Right lung (tissue), 2 donors: ENCODE measurements at regions not wholly inside any gene's neighbourhood (a gene's known extent, or its start where the extent isn't known, plus 50 kb on each side); places are given as distances from the start of the nearest gene placed in this dataset.

Experiments
- DNase-seq, 2 donors: peaks; one replicate each; pipeline ENCODE4 v3.0.0-alpha.2; 2013

DNA sequence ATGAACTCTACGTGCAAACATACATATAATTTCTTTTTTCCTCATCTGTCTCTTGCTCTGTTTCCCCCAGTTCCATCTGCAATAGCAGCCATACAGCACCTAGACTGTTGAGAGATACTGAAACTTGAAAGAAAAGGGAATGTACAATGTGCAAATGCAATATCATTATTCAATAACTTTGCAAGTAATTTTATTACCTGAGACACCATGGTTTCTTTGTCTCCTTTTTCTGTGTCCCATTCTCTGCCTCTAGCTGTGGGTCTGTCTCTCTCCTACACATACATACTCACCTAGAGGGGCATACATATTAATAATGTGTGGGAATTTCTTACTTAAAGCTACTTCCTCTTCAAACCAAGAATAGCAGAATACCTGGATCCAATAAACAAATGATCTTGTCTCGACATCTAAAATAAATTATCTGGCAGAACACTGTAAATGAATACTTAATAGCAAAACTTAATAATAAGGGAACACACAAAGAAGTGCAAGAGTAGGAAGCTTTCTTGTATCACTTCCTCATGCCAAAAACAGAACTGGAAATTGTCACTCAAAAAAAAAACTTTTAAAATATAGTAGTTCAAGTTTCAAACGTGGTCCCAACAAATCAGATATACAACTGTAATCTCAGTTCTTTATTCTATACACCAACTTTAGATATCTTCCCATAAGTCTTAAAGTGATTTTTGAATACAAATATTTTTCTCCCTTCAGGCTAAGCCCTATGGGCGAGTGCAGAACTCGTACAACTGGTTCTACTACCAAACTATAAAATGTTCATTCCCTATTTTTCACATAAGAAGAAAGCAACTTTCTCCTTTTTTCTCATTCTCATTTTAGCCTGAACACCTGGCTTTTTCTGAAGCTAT, 194.6 kb downstream of the NRIP1 start:
- DNase-seq, result no peak

DNA sequence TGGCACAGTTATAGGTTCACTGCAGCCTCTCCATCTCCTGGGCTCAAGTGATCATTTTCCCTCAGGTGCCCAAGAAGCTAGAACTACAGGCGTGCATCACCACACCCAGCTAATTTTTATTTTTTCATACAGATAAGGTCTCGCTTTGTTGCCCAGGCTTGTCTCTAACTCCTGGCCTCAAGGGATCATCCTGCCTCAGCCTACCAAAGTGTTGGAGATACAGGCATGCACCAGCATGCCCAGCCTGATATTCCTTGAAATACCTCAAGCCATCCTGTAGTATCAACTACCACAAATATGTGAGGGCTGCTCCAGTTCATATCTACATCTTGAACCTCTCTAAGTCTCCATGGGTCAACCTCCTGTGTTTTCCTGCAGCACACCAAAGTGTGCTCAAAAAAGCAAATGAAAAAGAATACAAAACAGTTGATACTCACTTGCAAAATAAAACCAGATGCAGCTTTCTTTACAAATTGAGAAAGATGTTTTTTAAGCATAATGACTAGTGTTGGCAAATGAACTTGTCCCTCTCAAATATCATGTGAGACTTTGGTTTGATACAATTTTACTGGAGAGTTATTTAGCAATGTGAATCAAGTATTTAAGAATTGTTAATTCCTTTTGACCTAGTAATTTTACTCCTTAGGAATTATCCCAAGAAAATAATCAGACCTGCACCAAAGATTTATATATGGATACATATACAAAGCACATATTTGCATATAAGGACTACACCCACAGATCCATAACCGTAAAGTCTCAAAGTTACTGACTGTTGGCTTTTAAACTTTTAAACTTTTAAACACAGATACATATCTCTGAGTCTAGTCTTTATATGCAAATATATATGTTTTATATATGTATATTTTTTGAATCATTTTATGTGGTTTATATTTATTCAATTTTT, 197.7 kb downstream of the NRIP1 start:
- DNase-seq, result no peak

DNA sequence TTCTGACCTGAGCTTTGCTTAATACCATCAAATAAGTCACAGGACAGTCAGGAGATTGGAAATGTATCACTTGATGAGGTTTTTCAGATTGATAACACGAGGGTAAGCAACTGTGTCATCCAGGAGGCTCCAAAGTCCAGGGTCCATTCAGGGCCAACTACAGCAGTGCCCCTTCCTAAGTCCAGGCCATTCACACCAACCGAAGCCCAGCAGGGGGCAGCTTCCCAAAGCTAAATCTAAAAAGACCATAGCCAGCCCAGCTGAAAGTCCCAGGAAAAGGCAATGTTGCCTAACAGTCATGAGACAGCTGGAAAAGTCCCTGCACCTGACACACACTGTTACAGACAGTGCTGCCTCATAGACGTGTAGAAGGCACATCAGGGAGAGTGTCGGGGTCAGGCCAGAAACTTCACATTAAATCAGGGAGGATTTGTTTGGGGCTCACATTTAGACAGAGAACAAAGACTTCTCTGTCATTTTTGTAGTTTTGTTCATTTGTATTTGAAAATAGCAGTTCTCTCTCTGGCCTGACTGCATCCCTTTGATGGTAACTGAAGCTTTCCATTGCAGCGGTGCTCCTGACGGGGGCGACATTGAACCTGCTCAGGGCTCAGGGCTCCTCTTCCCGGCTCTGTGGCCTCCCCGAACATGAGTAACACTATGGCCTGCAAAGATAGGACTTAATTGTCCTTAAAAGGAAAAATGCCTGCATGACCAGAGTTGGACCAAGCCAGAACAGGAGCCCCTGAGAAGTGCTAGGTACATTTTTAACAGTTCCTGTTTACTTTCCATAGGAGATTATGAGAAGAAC, 200.4 kb downstream of the NRIP1 start:
- DNase-seq, result no peak

DNA sequence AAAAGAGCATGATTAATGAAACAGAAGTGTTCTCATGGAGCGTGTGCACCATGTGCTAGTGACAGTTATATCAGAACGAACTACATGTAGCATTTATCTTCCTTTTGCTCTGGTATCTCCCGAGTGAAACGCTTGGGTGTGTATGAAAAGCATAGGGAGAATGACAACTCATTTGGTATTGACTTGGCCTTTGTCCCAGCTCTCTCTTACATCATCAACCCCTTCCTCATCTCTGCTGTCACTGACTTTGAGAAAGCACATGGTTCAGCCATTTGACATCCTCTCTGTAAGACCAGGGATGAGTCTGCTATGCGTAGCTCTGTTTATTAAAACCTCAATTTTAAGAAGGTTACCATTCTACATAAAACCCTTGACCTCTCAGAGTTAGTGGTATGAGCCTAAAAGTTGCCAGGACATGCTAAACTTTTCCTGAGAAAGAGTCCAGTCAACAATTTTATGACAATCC, 201.0 kb downstream of the NRIP1 start:
- no peak for DNase-seq

DNA sequence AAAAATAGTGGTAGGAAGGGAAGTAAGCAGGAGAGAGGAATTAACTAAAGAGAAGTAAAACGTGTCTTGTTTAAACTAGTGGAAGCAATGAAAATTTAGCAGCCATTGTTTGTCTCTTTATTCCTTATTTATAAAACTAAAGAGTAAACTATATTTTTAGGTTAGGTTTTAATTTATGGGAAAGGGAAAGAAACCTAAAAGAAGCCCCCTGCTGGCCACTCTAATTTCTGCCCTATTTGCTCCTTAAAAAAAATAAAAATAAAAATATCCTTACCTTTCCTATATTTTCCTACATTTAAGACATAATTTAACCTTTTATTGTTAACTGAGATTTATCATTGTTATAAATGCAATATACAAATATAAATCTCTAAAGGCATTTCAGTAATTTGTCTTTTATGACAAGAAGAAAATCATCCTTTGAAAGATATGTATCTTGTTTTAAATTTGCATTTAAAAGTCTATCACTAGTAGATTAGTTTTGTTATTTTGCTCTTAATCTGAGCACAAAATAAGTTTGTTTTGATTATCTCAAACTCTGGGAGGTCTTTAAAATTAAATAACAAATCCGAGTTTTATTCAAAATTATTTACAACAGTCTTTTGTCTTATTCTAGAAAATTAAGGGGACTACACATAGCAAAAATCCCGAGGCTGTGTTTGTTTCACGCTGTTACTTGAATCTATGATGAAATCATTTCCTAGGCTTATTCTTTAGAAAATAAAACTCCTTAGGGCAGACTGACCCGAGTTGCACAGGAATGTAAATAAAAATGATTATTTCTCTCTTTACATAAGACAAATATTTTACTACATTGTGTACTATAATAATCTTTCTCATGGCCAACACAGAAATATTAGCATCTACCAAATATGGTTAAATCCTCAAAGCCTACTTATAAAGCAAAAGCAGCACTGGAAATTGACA, 201.7 kb downstream of the NRIP1 start:
- DNase-seq, result no peak

DNA sequence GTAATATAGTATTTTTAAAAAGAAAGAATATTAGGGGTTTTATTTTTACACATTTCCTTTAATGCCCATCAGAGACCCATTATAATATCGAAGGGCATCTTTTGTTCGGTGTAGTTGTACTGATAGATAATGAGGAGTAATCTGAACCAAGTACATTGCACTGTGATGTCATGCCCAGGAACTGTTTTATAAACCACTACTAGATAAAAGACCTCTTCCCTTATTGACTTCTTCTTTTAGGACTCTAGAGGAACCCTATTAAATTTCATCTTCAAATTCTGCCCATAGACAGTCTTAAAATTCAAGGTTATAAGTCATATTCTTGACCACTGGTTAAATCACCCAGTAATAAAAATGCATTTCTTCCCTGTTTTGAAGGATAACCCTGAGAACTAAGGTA, 206.5 kb downstream of the NRIP1 start:
- DNase-seq, result no peak

DNA sequence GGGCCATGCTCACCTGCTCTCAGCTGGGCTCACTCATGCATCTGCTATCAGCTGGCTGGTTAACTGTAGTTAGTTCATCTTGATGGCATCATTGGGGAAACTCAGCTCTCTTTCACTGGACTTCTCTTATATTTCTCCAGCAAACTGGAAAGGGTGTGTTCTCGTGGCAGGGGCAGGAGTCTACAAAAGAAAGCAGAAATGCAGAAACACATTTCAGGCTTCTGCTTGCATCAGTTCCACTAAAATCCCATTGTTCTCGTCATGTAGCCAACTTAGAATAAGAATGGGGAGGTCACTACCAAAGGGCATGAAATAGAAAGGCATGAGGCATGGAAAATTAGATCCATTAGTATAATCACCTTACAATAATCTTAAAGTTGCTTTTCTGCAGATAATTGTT, 207.3 kb downstream of the NRIP1 start:
- no peak for DNase-seq

DNA sequence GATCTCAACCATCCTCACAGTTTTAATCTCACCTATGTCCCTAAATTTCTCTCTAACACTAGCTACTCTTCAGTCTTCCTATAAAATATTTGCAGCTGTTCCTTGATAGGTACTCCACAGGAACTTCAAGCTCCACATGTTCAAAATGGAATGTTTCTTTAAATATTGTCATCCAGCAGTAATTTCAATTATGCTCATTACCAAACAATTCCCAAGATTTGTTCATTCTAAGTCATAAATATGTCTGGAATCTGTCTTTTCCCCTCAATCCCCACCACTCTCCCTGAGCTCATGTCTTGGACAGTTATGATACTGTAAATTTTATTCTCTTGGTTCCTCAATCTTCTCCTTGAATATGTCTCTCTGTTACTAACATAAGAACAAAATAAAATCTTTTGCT, 214.4 kb downstream of the NRIP1 start:
- no peak for DNase-seq

DNA sequence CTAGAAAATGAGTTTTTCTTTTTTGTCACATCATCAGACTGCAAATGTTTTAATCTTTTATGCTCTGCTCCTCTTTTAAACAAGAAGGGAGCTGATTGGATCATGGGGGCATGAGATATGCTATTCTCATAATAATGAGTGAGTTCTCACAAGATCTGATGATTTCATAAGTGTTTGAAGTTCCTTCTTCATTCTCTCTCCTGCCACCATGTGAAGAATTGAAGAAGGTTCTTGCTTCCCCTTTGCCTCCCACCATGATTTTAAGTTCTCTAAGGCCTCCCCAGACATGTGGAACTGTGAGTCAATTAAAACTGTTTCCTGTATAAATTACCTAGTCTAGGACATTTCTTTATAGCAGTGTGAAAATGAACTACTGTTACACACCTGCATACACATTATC, 218.2 kb downstream of the NRIP1 start:
- no peak for DNase-seq

DNA sequence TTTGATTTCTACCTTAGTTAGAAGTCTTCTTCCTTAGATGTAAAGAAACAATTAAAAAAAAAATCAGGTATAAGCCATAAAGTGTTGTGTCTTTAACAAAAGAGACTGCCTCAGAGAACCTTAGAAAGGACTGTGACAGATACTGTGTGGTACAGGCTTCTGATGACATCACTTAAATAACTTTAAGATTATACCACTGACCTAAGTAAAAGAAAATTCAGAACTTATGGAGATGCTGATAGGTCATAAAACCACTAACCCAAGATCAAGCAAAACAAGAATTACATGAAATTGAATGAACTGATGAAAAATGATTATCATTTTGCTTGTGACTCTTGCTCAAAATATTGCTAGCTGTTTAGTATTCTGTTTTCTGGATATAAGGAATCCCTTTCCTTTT, 220.8 kb downstream of the NRIP1 start:
- DNase-seq, result no peak

DNA sequence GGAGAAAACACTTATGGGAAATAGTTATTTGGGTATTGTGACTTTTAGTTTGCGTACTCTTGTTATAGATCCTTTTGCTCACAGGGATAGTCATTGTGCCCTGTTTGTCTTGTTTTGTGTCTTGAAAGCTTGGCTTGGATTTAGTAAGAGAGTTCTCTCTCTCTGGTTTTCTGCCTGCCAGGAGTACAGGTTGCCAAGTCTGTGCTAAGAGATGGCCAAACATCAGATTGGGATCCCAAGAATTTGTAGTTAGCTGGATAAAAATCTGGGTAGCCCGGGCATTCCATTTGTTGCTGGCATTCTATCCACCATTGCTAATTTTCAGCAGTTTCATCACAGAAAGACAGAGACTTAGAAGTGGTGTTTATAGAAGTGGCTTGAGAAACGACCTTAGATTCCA, 222.2 kb downstream of the NRIP1 start:
- no peak for DNase-seq

DNA sequence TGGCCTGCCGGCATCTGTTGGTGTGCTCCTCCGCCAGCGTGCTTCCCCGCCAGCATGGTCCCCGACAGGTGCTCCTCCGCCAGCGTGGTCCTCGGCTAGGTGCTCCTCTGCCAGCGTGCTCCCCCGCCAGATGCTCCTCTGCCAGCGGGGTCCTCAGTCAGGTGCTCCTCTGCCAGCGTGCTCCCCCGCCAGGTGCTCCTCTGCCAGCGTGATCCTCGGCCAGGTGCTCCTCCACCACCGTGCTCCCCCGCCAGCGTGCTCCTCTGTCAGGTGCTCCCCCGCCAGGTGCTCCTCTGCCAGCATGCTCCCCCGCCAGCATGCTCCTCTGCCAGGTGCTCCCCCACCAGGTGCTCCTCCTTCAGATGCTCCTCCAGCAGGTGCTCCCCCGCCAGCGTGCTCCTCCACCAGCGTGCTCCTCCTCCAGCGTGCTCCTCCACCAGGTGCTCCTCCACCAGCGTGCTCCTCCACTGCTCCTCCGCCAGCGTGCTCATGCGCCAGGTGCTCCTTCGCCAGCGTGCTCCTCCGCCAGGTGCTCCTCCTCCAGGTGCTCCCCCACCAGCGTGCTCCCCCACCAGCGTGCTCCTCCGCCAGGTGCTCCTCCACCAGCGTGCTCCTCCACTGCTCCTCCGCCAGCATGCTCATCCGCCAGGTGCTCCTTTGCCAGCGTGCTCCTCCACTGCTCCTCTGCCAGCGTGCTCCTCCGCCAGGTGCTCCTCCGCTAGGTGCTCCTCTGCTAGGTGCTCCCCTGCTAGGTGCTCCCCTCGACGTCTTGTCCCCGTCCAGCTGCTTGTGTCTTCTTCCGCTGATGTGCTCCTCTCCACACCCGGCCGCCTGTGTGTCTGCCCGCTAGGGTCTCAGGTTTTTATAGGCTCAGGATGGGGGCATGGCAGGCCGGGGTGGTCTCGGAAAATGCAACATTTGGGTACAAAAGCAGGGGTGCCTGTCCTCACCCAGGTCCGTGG, 223.0 kb downstream of the NRIP1 start:
- DNase-seq, result no peak

DNA sequence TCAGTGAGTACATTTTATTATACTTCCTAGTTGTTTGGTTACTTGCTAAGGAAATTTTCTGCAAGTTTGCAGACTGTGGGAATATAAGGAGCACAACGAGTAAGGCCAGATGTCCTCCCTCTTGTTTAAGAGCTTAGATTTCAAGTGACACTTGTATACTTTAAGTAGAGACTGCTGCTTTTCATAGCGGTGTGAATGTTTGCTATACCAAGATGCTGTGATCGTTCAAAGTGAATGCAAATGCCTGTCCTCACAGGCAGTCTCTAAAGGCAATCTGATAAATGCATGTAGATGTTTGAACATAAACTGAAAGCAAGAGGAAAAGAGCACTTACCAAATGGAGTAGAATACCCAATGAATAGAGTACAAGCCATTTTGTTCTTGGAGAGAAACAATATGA, 226.4 kb downstream of the NRIP1 start:
- no peak for DNase-seq

DNA sequence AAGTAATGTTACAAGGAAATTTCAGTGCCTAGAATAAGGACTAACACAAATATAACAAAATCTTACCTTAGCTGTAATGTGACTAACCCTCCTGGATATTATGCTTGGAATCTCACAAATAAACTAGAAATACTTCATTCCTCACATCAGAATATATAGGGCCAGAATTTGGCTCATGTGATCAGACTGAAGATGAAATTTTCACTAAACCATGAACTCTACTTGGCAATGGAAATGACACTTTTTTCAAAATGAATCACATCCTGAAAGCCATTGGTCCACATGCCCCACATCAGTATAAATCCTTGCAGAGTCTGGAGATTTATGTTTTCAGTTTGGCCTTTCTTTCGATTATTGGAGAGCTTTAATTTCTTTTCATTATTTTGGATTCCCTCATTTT, 227.8 kb downstream of the NRIP1 start:
- DNase-seq, result no peak

DNA sequence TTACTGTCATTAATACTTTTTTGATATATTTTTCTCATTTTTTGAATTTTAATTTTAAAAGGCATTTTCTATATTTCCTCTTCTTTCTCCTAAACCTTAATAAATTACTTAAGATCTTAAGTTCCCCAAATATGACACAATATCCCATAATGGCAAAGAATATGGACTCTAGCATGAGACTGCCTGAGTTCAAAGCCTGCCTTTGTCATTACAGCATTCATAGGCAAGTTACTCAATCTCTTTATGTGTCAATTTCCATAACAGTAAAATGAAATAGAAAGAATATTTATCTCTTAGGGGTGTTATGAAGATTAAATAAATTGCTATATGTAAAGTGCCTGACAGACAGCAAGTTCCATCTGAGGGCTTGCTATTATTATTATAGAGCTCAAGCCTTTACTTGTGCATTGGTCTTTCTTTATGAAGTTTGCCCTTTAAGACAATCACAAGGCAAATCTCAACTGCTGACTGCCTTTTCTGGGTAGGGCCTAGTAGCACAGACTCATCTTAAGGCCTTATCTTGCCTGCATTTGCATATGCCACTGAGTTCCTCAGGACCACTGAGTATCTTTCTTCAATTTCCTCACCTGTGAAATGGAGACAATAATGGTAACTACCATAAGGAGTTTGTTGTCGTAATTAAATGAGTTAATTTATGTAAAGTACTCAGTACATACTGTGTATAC, 231.0 kb downstream of the NRIP1 start:
- DNase-seq, result no peak

DNA sequence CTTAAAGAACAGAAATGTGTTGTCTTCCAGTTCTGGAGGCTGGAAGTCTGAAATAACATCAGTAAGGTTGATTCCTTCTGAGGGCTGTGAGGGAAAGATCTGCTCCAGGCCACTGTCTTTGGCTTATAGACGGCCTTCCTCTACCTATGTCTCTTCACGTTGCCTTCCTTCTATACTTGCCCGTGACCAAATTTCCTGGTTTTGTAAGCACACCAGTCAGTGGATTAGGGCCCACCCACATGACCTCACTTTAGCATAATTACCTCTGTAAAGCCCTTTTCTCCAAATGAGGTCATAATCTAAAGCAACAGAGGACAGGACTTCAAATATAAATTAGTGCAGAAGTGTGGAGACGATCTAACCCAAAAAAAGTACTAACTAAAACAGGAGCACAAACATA, 231.6 kb downstream of the NRIP1 start:
- no peak for DNase-seq

DNA sequence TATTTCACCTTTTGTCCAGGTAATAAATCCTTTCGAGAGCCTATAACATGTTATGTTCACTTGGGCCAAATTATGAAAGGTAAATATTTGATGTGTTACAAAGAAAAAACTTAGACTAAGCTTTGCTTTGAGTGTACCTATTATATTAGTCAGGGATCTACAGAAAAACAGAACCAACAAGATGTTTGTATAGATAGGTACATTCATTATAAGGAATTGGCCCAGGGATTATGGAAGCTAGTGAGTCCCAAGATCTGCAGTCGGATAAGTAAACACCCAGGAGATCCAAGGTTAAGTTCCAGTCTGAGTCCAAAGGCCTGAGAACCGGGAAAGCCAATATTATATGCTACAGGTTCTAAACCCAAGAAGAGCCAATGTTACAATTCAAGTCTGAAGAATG, 234.5 kb downstream of the NRIP1 start:
- no peak for DNase-seq

DNA sequence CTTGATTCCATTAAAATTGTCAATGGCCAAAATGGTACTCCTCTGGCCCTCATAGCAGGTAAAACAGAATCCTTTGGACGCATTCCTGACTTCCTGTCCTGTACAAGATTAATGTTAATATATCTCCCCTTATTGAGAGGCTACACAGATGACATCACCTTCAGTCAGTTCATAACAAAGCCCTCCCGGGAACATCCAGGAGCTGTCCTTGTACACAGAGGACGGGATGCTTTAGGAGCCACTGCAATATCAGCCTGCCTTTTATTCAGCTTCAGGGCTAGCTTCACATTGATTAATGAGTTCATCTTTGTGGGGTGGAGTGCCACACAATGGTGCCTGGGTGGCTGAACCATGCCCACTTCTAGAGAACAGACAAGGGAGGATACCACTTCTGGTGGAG, 235.1 kb downstream of the NRIP1 start:
- DNase-seq, result no peak

DNA sequence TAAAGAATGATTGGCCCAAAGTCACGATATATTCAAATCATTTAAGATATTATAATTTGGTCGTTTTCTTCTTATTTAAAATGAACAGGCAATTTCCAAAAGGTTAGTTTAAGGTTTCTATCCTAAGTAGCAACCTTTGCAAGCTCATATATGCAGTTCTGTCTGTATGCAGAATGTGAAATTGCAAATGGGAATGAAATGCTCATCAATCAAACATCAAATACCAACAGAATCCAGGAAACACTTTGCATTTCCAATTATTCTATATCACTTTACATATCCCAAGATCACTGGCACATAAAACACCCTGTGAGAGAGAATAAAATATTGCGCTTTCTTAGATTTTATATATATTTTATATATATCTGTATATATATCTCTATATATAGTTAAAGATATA, 237.3 kb downstream of the NRIP1 start:
- DNase-seq, result no peak
